ENCODE measurements at regions not wholly inside any gene's neighbourhood (a gene's known extent, or its start where the extent isn't known, plus 50 kb on each side); places are given as distances from the start of the nearest gene placed in this dataset.
"Not testable (repeated sequence)": the region's sequence is repeated elsewhere in the genome, so short reads cannot be mapped to it uniquely, and the experiment has no call there.

GRCh38 chr7:97928844-97929243 lies 56.6 kb upstream of the ASNS start:
- H3K4me3 ChIP-seq (ENCODE audit: low read length); DNase-seq (ENCODE audit: low read depth): not testable (repeated sequence)

DNA sequence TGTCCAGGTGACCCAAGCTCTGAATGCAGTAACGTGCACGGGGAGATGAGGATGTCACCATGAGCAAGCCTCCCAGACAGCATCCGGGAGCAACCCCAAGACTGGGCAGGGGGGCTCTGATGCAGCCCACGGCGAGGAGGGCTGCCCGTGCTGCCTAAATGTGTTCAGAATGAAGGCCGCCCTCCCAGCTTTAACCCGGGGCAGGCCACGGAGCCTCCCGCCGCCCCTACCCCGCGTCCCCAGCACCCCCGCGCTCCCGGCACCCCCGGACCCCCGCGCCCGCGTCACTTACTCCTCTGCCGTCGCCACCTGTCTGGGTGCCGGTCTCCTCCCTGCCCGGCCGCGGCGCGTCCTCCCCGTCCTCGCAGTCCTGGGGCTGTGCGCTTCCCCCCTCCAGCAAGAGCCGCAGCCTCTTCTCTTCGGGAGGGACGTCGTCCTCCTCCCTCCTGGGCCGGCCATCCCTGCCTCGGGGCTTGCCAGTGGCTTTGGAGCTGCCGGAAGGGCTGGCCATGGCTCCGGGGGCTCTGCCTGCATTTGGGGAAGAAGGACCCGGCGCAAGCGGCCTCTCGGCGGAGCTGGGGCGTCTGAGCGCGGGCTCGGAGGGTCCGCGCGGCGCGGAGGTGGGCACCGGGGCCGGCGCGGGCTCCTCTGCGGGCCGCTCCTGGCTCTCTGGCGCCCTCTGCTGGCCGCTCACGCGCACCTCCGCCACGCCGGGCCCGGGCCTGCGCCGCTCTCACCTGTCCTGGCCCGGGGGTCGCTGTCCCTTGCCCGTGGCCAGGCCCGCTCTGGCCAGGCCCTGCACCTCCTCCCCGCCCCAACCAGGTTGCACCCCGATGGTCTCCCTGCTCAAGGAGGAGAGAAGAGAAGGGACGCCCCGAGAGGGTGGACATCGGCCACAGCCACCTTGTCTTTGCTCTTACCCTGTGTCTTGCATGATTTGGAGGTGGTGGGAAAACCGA lies 55.9 kb upstream of the ASNS start:
- DNase-seq (ENCODE audit: low read depth) = peak; percentile 34
- TF ChIP-seq, protein P1, sequence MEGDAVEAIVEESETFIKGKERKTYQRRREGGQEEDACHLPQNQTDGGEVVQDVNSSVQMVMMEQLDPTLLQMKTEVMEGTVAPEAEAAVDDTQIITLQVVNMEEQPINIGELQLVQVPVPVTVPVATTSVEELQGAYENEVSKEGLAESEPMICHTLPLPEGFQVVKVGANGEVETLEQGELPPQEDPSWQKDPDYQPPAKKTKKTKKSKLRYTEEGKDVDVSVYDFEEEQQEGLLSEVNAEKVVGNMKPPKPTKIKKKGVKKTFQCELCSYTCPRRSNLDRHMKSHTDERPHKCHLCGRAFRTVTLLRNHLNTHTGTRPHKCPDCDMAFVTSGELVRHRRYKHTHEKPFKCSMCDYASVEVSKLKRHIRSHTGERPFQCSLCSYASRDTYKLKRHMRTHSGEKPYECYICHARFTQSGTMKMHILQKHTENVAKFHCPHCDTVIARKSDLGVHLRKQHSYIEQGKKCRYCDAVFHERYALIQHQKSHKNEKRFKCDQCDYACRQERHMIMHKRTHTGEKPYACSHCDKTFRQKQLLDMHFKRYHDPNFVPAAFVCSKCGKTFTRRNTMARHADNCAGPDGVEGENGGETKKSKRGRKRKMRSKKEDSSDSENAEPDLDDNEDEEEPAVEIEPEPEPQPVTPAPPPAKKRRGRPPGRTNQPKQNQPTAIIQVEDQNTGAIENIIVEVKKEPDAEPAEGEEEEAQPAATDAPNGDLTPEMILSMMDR (IDR thresholded peaks at IDR 0.05; ENCODE audit: insufficient read depth, low read depth, low read length, missing control alignments) = peak; percentile 39
- peak overlapping the region; percentile 32 for H3K4me3 ChIP-seq (ENCODE audit: low read length)
